HUES48 (cell line): ENCODE measurements at regions not wholly inside any gene's neighbourhood (a gene's known extent, or its start where the extent isn't known, plus 50 kb on each side); places are given as distances from the start of the nearest gene placed in this dataset.

Source experiments
- H3K27ac ChIP-seq: one replicate; pipeline ENCODE4 v1.7.0; 2013; ENCODE audit warnings: low read depth, low read length, inconsistent platforms
- H3K27me3 ChIP-seq: 2 replicates; pipeline ENCODE4 v1.6.1; 2013; ENCODE audit warnings: mild to moderate bottlenecking, low read length; ENCODE audit not compliant: control insufficient read depth, insufficient read depth
- H3K36me3 ChIP-seq: 2 replicates; pipeline ENCODE4 v1.6.1; 2013; ENCODE audit warnings: low read length; ENCODE audit not compliant: control insufficient read depth, insufficient read depth
- H3K4me1 ChIP-seq: 2 replicates; pipeline ENCODE4 v1.6.1; 2013; ENCODE audit warnings: mild to moderate bottlenecking, low read length; ENCODE audit not compliant: control insufficient read depth, insufficient read depth
- H3K4me3 ChIP-seq: 2 replicates; pipeline ENCODE4 v1.5.1; 2013; ENCODE audit warnings: mild to moderate bottlenecking, low read depth, low read length
- H3K9ac ChIP-seq: 2 replicates; pipeline ENCODE4 v1.6.1; 2013; ENCODE audit warnings: mild to moderate bottlenecking, low read depth, low read length, moderate library complexity
- H3K9me3 ChIP-seq: 2 replicates; pipeline ENCODE4 v1.6.1; 2013; ENCODE audit warnings: low read length; ENCODE audit not compliant: control insufficient read depth, insufficient read depth

DNA sequence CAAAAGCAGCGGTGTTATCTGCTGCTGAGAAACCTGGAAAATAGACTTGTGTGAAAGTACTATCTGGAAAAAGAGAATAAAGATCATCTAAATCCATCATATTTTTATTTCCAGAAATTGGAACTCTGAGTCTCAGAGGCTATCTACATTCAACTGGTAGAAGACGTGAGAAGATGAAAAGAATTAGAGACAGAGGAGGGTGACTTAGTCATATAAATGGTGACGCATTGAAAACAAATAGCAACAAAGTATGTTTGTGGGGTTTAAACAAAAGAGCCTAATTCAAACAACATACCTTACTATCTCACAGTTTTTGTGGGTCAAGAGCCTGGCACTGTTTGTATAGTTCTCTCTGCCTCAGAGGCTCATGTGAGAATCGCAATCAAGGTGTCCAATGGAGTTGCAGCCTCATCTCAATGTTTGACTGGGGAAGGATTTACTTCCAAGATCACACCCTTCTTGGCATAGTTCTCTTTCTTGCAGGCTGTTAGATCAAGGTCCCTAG lies 757.1 kb upstream of the SLC35B3 start:
- no peaks in the 10 kb centered on the region for H3K36me3 ChIP-seq
- H3K4me1 ChIP-seq = no peaks in the 10 kb centered on the region
- no peak overlapping the region for H3K4me3 ChIP-seq
- no peaks in the 10 kb centered on the region for H3K27me3 ChIP-seq
- H3K9ac ChIP-seq = no peak overlapping the region
- no peak overlapping the region for H3K27ac ChIP-seq
- H3K9me3 ChIP-seq = no peaks in the 10 kb centered on the region

DNA sequence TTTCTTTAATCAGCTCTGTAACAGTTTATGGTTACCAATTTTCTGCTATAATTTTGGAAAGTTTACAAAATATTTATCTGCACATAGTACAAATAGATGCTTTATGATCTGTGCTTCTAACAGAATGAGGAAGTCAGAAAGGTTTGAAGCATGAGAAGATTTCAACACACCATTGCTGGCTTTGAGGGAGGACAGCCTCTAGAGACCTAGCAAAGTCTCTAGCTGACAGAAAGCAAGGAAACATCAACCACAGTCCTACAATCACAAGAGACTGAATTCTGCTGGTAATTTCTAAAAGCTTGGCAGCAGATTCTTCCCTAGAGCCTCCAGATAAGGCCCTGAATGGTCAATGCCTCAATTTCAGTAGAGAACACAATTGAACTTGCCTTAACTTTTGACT lies 750.8 kb upstream of the SLC35B3 start:
- H3K27me3 ChIP-seq = no peaks in the 10 kb centered on the region
- no peaks in the 10 kb centered on the region; the same call in 1 of the 2 replicates for H3K9me3 ChIP-seq
- no peaks in the 10 kb centered on the region for H3K4me1 ChIP-seq
- no peak overlapping the region for H3K4me3 ChIP-seq
- H3K9ac ChIP-seq = no peak overlapping the region
- H3K36me3 ChIP-seq = no peaks in the 10 kb centered on the region
- H3K27ac ChIP-seq = no peak overlapping the region

DNA sequence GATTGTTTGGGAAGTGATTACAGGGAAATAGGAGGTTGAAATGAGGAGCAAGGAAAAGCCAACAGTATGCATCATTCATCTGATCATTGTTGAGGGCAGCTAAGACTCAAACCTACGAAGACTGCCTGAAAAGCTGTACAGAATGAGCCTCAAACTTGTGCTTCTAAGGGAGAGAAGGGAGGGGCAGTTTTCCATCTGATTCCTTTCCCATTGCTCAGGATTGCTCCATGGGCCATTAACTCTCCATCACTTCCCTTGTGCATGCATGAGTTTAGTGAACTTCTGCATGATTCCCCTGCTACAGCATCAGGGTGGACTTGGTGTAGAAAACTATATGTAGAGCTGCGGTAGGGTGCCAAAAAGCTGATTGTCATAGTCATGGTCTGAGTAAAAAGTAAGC lies 742.7 kb upstream of the SLC35B3 start:
- Histone ChIP-seq H3K9ac (no peak overlapping the region), H3K4me1 (no peaks in the 10 kb centered on the region), H3K4me3 (no peak overlapping the region), H3K36me3 (no peaks in the 10 kb centered on the region), H3K9me3 (peaks cover 9% of the 10 kb centered on the region; the same call in 1 of the 2 replicates), H3K27me3 (no peaks in the 10 kb centered on the region), H3K27ac (no peak overlapping the region)

DNA sequence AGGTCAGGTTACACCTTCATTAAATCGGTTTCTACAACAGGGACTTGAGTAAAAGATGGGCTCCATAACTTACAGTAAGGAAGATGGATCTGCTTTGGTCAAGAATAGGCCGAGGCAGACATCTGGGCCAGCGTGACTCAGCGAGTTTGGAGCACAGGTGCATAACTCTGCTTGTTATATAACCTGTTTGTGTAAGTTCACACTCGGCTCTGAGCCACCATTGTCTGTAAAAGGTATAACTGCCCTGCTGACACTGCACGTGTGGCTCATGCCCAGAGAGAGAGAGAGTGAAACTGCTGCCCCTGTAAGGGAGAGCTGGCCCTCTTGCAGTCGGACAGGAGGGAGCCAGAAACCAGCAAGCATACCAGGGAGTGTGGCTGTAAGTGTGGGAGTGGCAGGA lies 737.9 kb upstream of the SLC35B3 start:
- Histone ChIP-seq H3K36me3 (no peaks in the 10 kb centered on the region), H3K4me1 (no peaks in the 10 kb centered on the region), H3K4me3 (no peak overlapping the region), H3K27ac (no peak overlapping the region), H3K9me3 (peaks cover 12% of the 10 kb centered on the region; the same call in 1 of the 2 replicates), H3K27me3 (no peaks in the 10 kb centered on the region), H3K9ac (no peak overlapping the region)

DNA sequence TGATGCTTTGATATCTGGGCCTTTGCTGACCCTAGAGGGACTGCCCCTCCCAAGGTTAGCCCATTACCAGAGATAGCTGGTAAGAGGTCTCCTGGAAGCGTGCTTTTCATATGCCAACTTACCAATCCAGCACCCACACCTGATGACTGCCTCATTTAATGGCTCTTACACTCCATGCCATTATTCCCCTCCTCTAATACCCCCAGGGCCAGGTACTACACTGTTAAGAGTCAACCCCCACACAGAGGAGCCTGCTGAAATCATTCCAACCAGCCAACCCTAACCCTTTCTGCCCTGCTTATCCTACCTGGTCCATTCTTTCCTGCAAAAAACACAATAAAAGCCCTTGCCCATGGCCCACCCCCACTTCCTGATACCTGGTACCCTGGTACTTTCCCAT lies 736.8 kb upstream of the SLC35B3 start:
- Histone ChIP-seq H3K27me3 (no peaks in the 10 kb centered on the region), H3K27ac (no peak overlapping the region), H3K9me3 (peaks cover 12% of the 10 kb centered on the region; the same call in 1 of the 2 replicates), H3K4me1 (no peaks in the 10 kb centered on the region), H3K4me3 (no peak overlapping the region), H3K9ac (no peak overlapping the region), H3K36me3 (no peaks in the 10 kb centered on the region)

DNA sequence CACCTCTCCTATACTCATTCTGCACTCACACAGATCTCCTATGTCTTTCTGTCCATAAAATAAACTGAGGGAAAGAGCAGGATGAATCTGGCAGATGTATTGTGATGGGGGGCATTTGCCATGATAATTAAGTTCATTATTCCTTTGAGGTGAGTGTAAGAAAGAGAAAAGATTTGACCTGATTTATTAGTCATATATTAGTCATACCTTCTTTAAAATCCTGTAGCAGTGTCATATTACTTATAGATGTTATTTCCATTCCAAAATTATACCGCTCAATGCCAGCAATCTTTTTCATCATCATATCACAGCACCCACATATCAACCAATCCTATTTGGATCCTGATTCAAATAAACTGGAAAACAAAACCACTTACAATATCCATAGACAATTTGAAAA lies 733.3 kb upstream of the SLC35B3 start:
- H3K27me3 ChIP-seq = no peaks in the 10 kb centered on the region
- no peak overlapping the region for H3K9ac ChIP-seq
- H3K4me3 ChIP-seq = no peak overlapping the region
- no peaks in the 10 kb centered on the region for H3K36me3 ChIP-seq
- no peak overlapping the region for H3K27ac ChIP-seq
- peaks cover 9% of the 10 kb centered on the region; the same call in 1 of the 2 replicates for H3K9me3 ChIP-seq
- H3K4me1 ChIP-seq = no peaks in the 10 kb centered on the region

DNA sequence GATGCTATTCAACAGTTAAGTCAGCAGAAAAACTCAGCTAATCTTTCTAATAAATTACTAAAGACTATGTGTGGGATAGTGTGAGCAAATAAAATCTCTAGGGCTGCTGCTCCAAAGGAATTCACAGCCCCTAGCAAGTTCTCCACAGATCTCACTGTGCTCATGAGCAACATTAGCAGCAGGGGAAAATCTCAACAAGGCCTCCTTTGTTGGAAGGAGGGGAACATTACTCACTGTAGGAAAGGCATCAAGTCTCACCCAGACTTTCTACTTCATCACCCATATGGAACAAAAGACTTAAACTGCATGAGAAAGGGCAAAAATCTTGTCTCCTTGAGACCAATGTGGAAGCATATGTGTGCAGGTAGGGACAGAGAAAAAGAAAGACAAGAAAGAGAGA lies 726.4 kb upstream of the SLC35B3 start:
- Histone ChIP-seq H3K36me3 (no peaks in the 10 kb centered on the region), H3K9ac (no peak overlapping the region), H3K4me3 (no peak overlapping the region), H3K27me3 (no peaks in the 10 kb centered on the region), H3K27ac (no peak overlapping the region), H3K9me3 (no peaks in the 10 kb centered on the region), H3K4me1 (no peaks in the 10 kb centered on the region)

DNA sequence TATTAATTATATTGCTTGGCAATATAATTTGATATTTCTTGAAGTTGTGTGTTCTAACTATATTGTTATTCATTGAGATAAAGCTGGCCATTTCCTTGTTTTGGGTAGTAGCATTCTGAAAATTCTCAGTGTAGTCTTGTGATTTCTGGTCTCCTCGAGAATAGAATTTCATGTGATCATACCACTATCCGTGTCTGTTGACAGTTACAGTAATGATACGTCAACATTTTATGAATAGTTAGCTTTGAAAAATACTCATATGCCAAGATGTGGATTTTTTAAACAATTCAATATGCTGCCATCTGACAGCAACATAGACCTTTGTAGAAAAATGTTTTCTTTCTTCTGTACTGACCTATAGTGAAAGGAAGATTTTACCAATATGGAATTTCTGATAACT lies 723.7 kb upstream of the SLC35B3 start:
- Histone ChIP-seq H3K9me3 (no peaks in the 10 kb centered on the region), H3K36me3 (no peaks in the 10 kb centered on the region), H3K27ac (no peak overlapping the region), H3K4me3 (no peak overlapping the region), H3K9ac (no peak overlapping the region), H3K27me3 (no peaks in the 10 kb centered on the region), H3K4me1 (no peaks in the 10 kb centered on the region)

DNA sequence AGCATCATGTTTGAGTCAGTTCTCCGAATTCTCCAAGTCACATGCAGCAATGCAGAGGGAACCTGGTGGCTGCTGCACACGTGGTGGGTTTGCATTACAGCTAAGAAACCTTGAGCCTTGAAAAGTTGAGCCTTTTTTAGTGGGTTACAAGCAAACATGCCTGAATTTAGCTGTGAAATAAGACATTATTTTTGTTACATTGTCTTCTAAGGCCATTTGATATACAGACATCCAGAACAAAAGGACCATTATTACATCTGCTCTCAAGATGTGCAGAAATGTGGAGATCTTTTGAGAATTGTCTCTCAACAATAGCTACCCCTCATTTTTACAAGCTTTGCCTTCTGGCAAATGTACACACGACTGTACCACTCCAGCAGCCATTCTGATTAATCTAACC lies 720.5 kb upstream of the SLC35B3 start:
- Histone ChIP-seq H3K9ac (no peak overlapping the region), H3K9me3 (no peaks in the 10 kb centered on the region), H3K4me3 (no peak overlapping the region), H3K36me3 (no peaks in the 10 kb centered on the region), H3K27ac (no peak overlapping the region), H3K27me3 (no peaks in the 10 kb centered on the region), H3K4me1 (no peaks in the 10 kb centered on the region)

DNA sequence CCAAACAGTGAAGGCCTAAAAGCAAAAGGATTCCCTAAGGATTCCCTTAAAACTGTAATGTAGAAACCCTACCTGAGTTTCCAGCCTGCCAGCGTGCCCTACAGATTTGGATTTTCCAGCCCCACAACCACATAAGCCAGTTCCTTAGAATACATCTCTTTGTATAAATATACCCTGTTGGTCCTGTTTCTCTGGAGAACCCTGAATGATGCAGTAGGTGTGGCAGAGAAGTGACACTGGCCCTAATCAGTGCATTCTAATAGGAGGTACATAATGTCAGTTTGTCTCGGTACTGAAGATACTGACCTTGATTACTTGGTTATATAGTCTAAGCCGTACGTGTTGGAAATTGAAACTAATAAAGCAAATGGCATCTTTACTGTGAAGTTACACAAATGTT lies 707.8 kb upstream of the SLC35B3 start:
- Histone ChIP-seq H3K36me3 (no peaks in the 10 kb centered on the region), H3K9ac (no peak overlapping the region), H3K4me1 (no peaks in the 10 kb centered on the region), H3K27ac (no peak overlapping the region), H3K9me3 (no peaks in the 10 kb centered on the region), H3K27me3 (no peaks in the 10 kb centered on the region), H3K4me3 (no peak overlapping the region)

DNA sequence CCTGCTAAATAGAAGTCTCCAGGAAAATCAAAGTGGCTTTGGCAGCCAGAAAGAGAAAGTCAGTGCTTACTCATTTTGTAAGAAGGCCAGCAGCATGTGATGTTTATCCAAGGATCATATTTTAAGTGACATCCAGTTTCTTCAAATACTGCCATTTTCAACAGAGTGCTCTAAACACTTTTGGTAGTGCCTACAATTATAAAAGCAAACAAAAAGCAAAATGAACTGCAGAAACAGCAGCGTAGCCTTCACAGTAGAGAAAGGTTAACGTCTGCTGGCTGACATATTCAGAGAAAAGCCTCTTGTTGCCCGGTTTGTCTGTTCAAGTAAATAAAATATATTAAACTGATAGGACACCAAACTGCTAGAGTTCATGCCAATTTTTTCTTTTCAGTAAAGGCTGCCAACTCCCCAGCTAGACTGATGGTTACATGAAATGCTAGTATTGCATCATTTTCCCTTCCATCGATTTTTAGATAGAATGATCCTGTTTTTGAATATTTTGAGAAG lies 705.7 kb upstream of the SLC35B3 start:
- Histone ChIP-seq H3K4me3 (no peak overlapping the region), H3K27ac (no peak overlapping the region), H3K27me3 (no peaks in the 10 kb centered on the region), H3K9ac (no peak overlapping the region), H3K4me1 (0 out of 2 replicates have a peak, but pooled peaks cover 3% of the 10 kb centered on the region), H3K36me3 (no peaks in the 10 kb centered on the region), H3K9me3 (no peaks in the 10 kb centered on the region)
